ENCODE measurements at regions not wholly inside any gene's neighbourhood (a gene's known extent, or its start where the extent isn't known, plus 50 kb on each side); places are given as distances from the start of the nearest gene placed in this dataset.
"Not testable (repeated sequence)": the region's sequence is repeated elsewhere in the genome, so short reads cannot be mapped to it uniquely, and the experiment has no call there.

GRCh38 chr4:134935320-134935719 is 733.7 kb upstream of the PABPC4L start:
- Histone ChIP-seq H3K9me2 (ENCODE audit: insufficient read depth) (no peaks in the 10 kb centered on the region), H3K79me2 (ENCODE audit: insufficient read depth) (no peaks in the 10 kb centered on the region), H3K9me3 (ENCODE audit: low read depth) (no peaks in the 10 kb centered on the region), H2AFZ (no peak overlapping the region), H4K20me1 (ENCODE audit: insufficient read depth) (no peaks in the 10 kb centered on the region), H3K4me3 (no peak overlapping the region), H3K4me2 (ENCODE audit: unreplicated experiment) (no peak overlapping the region), H3K4me1 (ENCODE audit: insufficient read depth) (no peaks in the 10 kb centered on the region), H3F3A (ENCODE audit: insufficient read depth) (no peaks in the 10 kb centered on the region), H3K9ac (no peak overlapping the region), H3K27me3 (replicated peaks; ENCODE audit: insufficient read depth) (no peaks in the 10 kb centered on the region), H3K36me3 (ENCODE audit: low read depth) (no peaks in the 10 kb centered on the region), H3K27ac (no peak overlapping the region)
- in situ Hi-C loops (cut with MboI), result no loop called here
- WGBS, 2 experiments (ENCODE audit: low coverage in 1 of 2, low lambda C conversion rate in 2 of 2, missing lambda C conversion rate in 2 of 2), result 18 to 22% methylated on average over 2 of the region's 2 CpGs
- TF ChIP-seq EZH2phosphoT487 (IDR thresholded peaks at IDR 0.05; ENCODE audit: insufficient read depth, low read depth), result no peak
- TF ChIP-seq EZH2 (IDR thresholded peaks at IDR 0.05; ENCODE audit: insufficient read depth, poor library complexity, severe bottlenecking), result no peak
- DNase-seq, result peak; percentile 15

GRCh38 chr4:134934036-134934808 is 732.6 kb upstream of the PABPC4L start:
- Histone ChIP-seq H3K79me2 (ENCODE audit: insufficient read depth) (no peaks in the 10 kb centered on the region), H3K4me1 (ENCODE audit: insufficient read depth) (no peaks in the 10 kb centered on the region), H3K27ac (no peak overlapping the region), H3K36me3 (ENCODE audit: low read depth) (no peaks in the 10 kb centered on the region), H3K27me3 (replicated peaks; ENCODE audit: insufficient read depth) (no peaks in the 10 kb centered on the region), H3K9ac (no peak overlapping the region), H3K4me2 (ENCODE audit: unreplicated experiment) (no peak overlapping the region), H4K20me1 (ENCODE audit: insufficient read depth) (no peaks in the 10 kb centered on the region), H2AFZ (no peak overlapping the region), H3K9me3 (ENCODE audit: low read depth) (no peaks in the 10 kb centered on the region), H3K9me2 (ENCODE audit: insufficient read depth) (no peaks in the 10 kb centered on the region), H3K4me3 (no peak overlapping the region), H3F3A (ENCODE audit: insufficient read depth) (no peaks in the 10 kb centered on the region)
- WGBS, 2 experiments (ENCODE audit: low coverage in 1 of 2, low lambda C conversion rate in 2 of 2, missing lambda C conversion rate in 2 of 2), result 46 to 47% methylated on average over 10 of the region's 10 CpGs
- in situ Hi-C loops (cut with MboI), result no loop called here
- no peak for TF ChIP-seq EZH2 (IDR thresholded peaks at IDR 0.05; ENCODE audit: insufficient read depth, poor library complexity, severe bottlenecking)
- TF ChIP-seq EZH2phosphoT487 (IDR thresholded peaks at IDR 0.05; ENCODE audit: insufficient read depth, low read depth), result no peak
- DNase-seq, result no peak

- Histone ChIP-seq H3K27ac (no peak overlapping the region), H3K79me2 (ENCODE audit: insufficient read depth) (no peaks in the 10 kb centered on the region), H3K9me3 (ENCODE audit: low read depth) (no peaks in the 10 kb centered on the region), H3K36me3 (ENCODE audit: low read depth) (no peaks in the 10 kb centered on the region), H4K20me1 (ENCODE audit: insufficient read depth) (no peaks in the 10 kb centered on the region), H3F3A (ENCODE audit: insufficient read depth) (no peaks in the 10 kb centered on the region), H3K4me1 (ENCODE audit: insufficient read depth) (no peaks in the 10 kb centered on the region), H3K27me3 (replicated peaks; ENCODE audit: insufficient read depth) (no peaks in the 10 kb centered on the region), H2AFZ (no peak overlapping the region), H3K9ac (no peak overlapping the region), H3K4me3 (no peak overlapping the region), H3K9me2 (ENCODE audit: insufficient read depth) (no peaks in the 10 kb centered on the region), H3K4me2 (ENCODE audit: unreplicated experiment) (no peak overlapping the region)
- TF ChIP-seq EZH2phosphoT487 (IDR thresholded peaks at IDR 0.05; ENCODE audit: insufficient read depth, low read depth) (no peak), EZH2 (IDR thresholded peaks at IDR 0.05; ENCODE audit: insufficient read depth, poor library complexity, severe bottlenecking) (no peak)
- in situ Hi-C loops (cut with MboI), result no loop called here
- 23 to 42% methylated on average over 2 of the region's 2 CpGs for WGBS, 2 experiments (ENCODE audit: low coverage in 1 of 2, low lambda C conversion rate in 2 of 2, missing lambda C conversion rate in 2 of 2)
- DNase-seq, result no peak
Observed at GRCh38 chr4:134915355-134915754, 713.8 kb upstream of the PABPC4L start.

- H3F3A ChIP-seq (ENCODE audit: insufficient read depth); H3K4me2 ChIP-seq (ENCODE audit: unreplicated experiment); H2AFZ ChIP-seq; H3K79me2 ChIP-seq (ENCODE audit: insufficient read depth); H4K20me1 ChIP-seq (ENCODE audit: insufficient read depth); H3K36me3 ChIP-seq (ENCODE audit: low read depth); H3K9me3 ChIP-seq (ENCODE audit: low read depth); H3K27ac ChIP-seq; H3K27me3 ChIP-seq (replicated peaks; ENCODE audit: insufficient read depth); DNase-seq; H3K4me3 ChIP-seq; H3K9me2 ChIP-seq (ENCODE audit: insufficient read depth); H3K9ac ChIP-seq; in situ Hi-C loops (cut with MboI); H3K4me1 ChIP-seq (ENCODE audit: insufficient read depth): not testable (repeated sequence)
- 27 to 32% methylated on average over 7 of the region's 7 CpGs for WGBS, 2 experiments (ENCODE audit: low coverage in 1 of 2, low lambda C conversion rate in 2 of 2, missing lambda C conversion rate in 2 of 2)
Observed at GRCh38 chr4:134914250-134914649, 712.7 kb upstream of the PABPC4L start.

GRCh38 chr4:134911941-134912340 is 710.4 kb upstream of the PABPC4L start:
- no peak overlapping the region for H3K9ac ChIP-seq
- no peak for DNase-seq
- WGBS, 2 experiments (ENCODE audit: low coverage in 1 of 2, low lambda C conversion rate in 2 of 2, missing lambda C conversion rate in 2 of 2), result 17 to 21% methylated on average over 2 of the region's 2 CpGs
- no peaks in the 10 kb centered on the region for H4K20me1 ChIP-seq (ENCODE audit: insufficient read depth)
- H2AFZ ChIP-seq, result no peak overlapping the region
- H3K9me2 ChIP-seq (ENCODE audit: insufficient read depth), result no peaks in the 10 kb centered on the region
- H3K9me3 ChIP-seq (ENCODE audit: low read depth), result no peaks in the 10 kb centered on the region
- H3K4me1 ChIP-seq (ENCODE audit: insufficient read depth), result no peaks in the 10 kb centered on the region
- TF ChIP-seq EZH2 (IDR thresholded peaks at IDR 0.05; ENCODE audit: insufficient read depth, poor library complexity, severe bottlenecking) (no peak), EZH2phosphoT487 (IDR thresholded peaks at IDR 0.05; ENCODE audit: insufficient read depth, low read depth) (no peak)
- H3K4me2 ChIP-seq (ENCODE audit: unreplicated experiment), result no peak overlapping the region
- in situ Hi-C loops (cut with MboI), result no loop called here
- no peaks in the 10 kb centered on the region for H3F3A ChIP-seq (ENCODE audit: insufficient read depth)
- H3K27me3 ChIP-seq (replicated peaks; ENCODE audit: insufficient read depth), result no peaks in the 10 kb centered on the region
- no peaks in the 10 kb centered on the region for H3K79me2 ChIP-seq (ENCODE audit: insufficient read depth)
- H3K4me3 ChIP-seq, result no peak overlapping the region
- H3K27ac ChIP-seq, result no peak overlapping the region
- no peaks in the 10 kb centered on the region for H3K36me3 ChIP-seq (ENCODE audit: low read depth)

All from GM23248 (cell line).